Uterus (tissue), 2 donors: ENCODE measurements at regions not wholly inside any gene's neighbourhood (a gene's known extent, or its start where the extent isn't known, plus 50 kb on each side); places are given as distances from the start of the nearest gene placed in this dataset.

Experiments used
- CTCF ChIP-seq, 4 experiments: fragments of 200-600 bp in 2 of 4; fragments of 450-650 bp in 2 of 4; sonication (generic) in 2 of 4; IDR thresholded peaks; one replicate each; pipeline ENCODE4 v1.5.1; 2016 to 2019; ENCODE audit warnings: antibody characterized with exemption in 4 of 4, mild to moderate bottlenecking in 2 of 4, moderate library complexity in 1 of 4
- POLR2A ChIP-seq, 2 donors: fragments of 450-650 bp; IDR thresholded peaks; one replicate each; pipeline ENCODE4 v1.6.1; 2016; ENCODE audit warnings: antibody characterized with exemption in 2 of 2, mild to moderate bottlenecking in 1 of 2, moderate library complexity in 1 of 2

- no peak for TF ChIP-seq POLR2A (IDR thresholded peaks at IDR 0.05)
- TF ChIP-seq CTCF (IDR thresholded peaks at IDR 0.05), result no peak
These were observed 119.7 kb downstream of the SST start for GRCh38 chr3:187550446-187550845.
